ENCODE measurements at regions not wholly inside any gene's neighbourhood (a gene's known extent, or its start where the extent isn't known, plus 50 kb on each side); places are given as distances from the start of the nearest gene placed in this dataset.

- no CpG with 5 or more reads among the region's 2 CpGs for WGBS (ENCODE audit: extremely low coverage, insufficient read length, low lambda C conversion rate)
- no peaks in the 10 kb centered on the region for H3K27me3 Mint-ChIP-seq (ENCODE audit: low read depth)
- H3K79me1 ChIP-seq (ENCODE audit: insufficient read depth, low read depth, low read length, poor library complexity, severe bottlenecking) = no peaks in the 10 kb centered on the region
Observed at GRCh38 chr4:20591571-20591970, 108.7 kb upstream of the PACRGL start.

More at GRCh38 chr4:20591571-20591970, 108.7 kb upstream of the PACRGL start:
- Histone ChIP-seq H3K23ac (ENCODE audit: insufficient read length, low read depth, low read length) (no peak overlapping the region), H2BK15ac (ENCODE audit: low read depth, low read length) (no peak overlapping the region), H3K4ac (ENCODE audit: low read depth, low read length) (no peak overlapping the region), H3K27me3 (ENCODE audit: insufficient read depth, low read length) (no peaks in the 10 kb centered on the region), H3K18ac (ENCODE audit: insufficient read length, low read depth, low read length) (no peak overlapping the region), H3K79me2 (ENCODE audit: insufficient read depth, low read length) (no peaks in the 10 kb centered on the region), H3K4me1 (ENCODE audit: insufficient read depth, low read length) (no peaks in the 10 kb centered on the region; the same call in 1 of the 2 replicates), H4K5ac (ENCODE audit: insufficient read length, low read depth, low read length) (no peak overlapping the region), H2BK12ac (ENCODE audit: insufficient read length, low read depth, low read length) (no peak overlapping the region), H4K20me1 (ENCODE audit: control insufficient read depth, insufficient read depth, insufficient read length) (no peaks in the 10 kb centered on the region), H3K9me3 (ENCODE audit: control insufficient read depth, low read depth, low read length) (no peaks in the 10 kb centered on the region), H2BK20ac (ENCODE audit: low read depth, low read length, poor library complexity, severe bottlenecking) (no peak overlapping the region), H3T11ph (ENCODE audit: low read length) (no peak overlapping the region), H2BK5ac (ENCODE audit: insufficient read length, low read length) (no peak overlapping the region), H2AK5ac (ENCODE audit: insufficient read length, low read length) (no peak overlapping the region), H3K14ac (ENCODE audit: insufficient read depth, low read length) (no peak overlapping the region), H3K9ac (ENCODE audit: extremely low read depth, insufficient read length, low read length) (no peak overlapping the region), H2BK120ac (ENCODE audit: low read depth, low read length, poor library complexity, severe bottlenecking) (no peak overlapping the region), H2AFZ (ENCODE audit: low read length) (no peak overlapping the region), H4K8ac (replicated peaks; ENCODE audit: insufficient read length, low read depth, low read length) (no peak overlapping the region), H3K56ac (ENCODE audit: insufficient read length, low read depth, low read length) (no peak overlapping the region), H4K91ac (ENCODE audit: insufficient read length, low read depth, low read length) (no peak overlapping the region), H3K4me2 (ENCODE audit: insufficient read depth, insufficient read length, low read length) (no peak overlapping the region), H3K23me2 (ENCODE audit: insufficient read length, low read depth, low read length, poor library complexity, severe bottlenecking) (no peaks in the 10 kb centered on the region), H3K27ac (ENCODE audit: insufficient read length, low read depth, low read length) (no peak overlapping the region)
- no peak overlapping the region for H3K27ac Mint-ChIP-seq
- no peak overlapping the region for H3K4me3 Mint-ChIP-seq
- H3K36me3 Mint-ChIP-seq (ENCODE audit: insufficient read depth in 1 of 3, low read depth in 3 of 3) = no peaks in the 10 kb centered on the region
- H3K4me1 Mint-ChIP-seq = peaks cover 10 to 17% of the 10 kb centered on the region in 2 experiments
- TF ChIP-seq CTCF (conservative IDR thresholded peaks at IDR 0.05) = no peak
- no peak for DNase-seq
- no peaks in the 10 kb centered on the region for H3K9me3 Mint-ChIP-seq
